Astrocyte (in vitro differentiated cells and primary cell): ENCODE measurements at regions not wholly inside any gene's neighbourhood (a gene's known extent, or its start where the extent isn't known, plus 50 kb on each side); places are given as distances from the start of the nearest gene placed in this dataset.
A peak's percentile ranks its signal among the peaks of the same experiment; 100 is the strongest.

Experiments used
- DNase-seq: peaks from one replicate; pipeline ENCODE4 v3.0.0-alpha.2; 2010; ENCODE audit warnings: low read depth
- FAIRE-seq: peaks from 2 replicates; lab custom pipeline; 2011; peaks lifted over from hg19 to GRCh38; lab: Jason Lieb, UNC
- H2AFZ ChIP-seq: 2 replicates; pipeline ENCODE4 v1.6.0; 2012; ENCODE audit warnings: low read depth, low read length, inconsistent platforms
- H3K27ac ChIP-seq: 2 replicates; pipeline ENCODE4 v1.5.1; 2011; ENCODE audit warnings: low read depth, low read length, inconsistent platforms
- H3K27me3 ChIP-seq: 2 replicates; pipeline ENCODE4 v1.6.0; 2011; ENCODE audit warnings: low read length, inconsistent platforms; ENCODE audit not compliant: insufficient read depth
- H3K36me3 ChIP-seq: 2 replicates; pipeline ENCODE4 v1.5.1; 2011; ENCODE audit warnings: low read length, inconsistent platforms; ENCODE audit not compliant: insufficient read depth
- H3K4me1 ChIP-seq: 2 replicates; pipeline ENCODE4 v1.5.1; 2011; ENCODE audit warnings: low read length, inconsistent platforms; ENCODE audit not compliant: insufficient read depth
- H3K4me2 ChIP-seq: 2 replicates; pipeline ENCODE4 v1.6.0; 2012; ENCODE audit warnings: low read length, inconsistent platforms
- H3K4me3 ChIP-seq: 2 replicates; pipeline ENCODE4 v1.5.1; 2011; ENCODE audit warnings: low read depth, mild to moderate bottlenecking, low read length, inconsistent platforms; ENCODE audit not compliant: insufficient read depth
- H3K79me2 ChIP-seq: 2 replicates; pipeline ENCODE4 v1.6.0; 2012; ENCODE audit warnings: mild to moderate bottlenecking, low read length, inconsistent platforms; ENCODE audit not compliant: insufficient read depth
- H3K9ac ChIP-seq: 2 replicates; pipeline ENCODE4 v1.6.0; 2012; ENCODE audit warnings: mild to moderate bottlenecking, low read length, inconsistent platforms
- H3K9me3 ChIP-seq: 2 replicates; pipeline ENCODE4 v1.5.1; 2012; ENCODE audit warnings: low read depth, mild to moderate bottlenecking, low read length, inconsistent platforms; ENCODE audit not compliant: insufficient read depth
- H4K20me1 ChIP-seq: 2 replicates; pipeline ENCODE4 v1.6.0; 2012; ENCODE audit warnings: low read length, inconsistent platforms; ENCODE audit not compliant: insufficient read depth
- H3K27ac Mint-ChIP-seq: one replicate; pipeline ENCODE4 v1.8.0; 2021; ENCODE audit warnings: mild to moderate bottlenecking, mixed read lengths; ENCODE audit not compliant: unreplicated experiment
- H3K27me3 Mint-ChIP-seq: one replicate; pipeline ENCODE4 v1.8.0; 2021; ENCODE audit warnings: low read depth, mixed read lengths; ENCODE audit not compliant: unreplicated experiment
- H3K36me3 Mint-ChIP-seq: one replicate; pipeline ENCODE4 v1.8.0; 2021; ENCODE audit warnings: low read depth, mixed read lengths; ENCODE audit not compliant: unreplicated experiment
- H3K4me1 Mint-ChIP-seq: one replicate; pipeline ENCODE4 v1.8.0; 2021; ENCODE audit warnings: low read depth, mixed read lengths; ENCODE audit not compliant: unreplicated experiment
- H3K4me3 Mint-ChIP-seq: one replicate; pipeline ENCODE4 v1.8.0; 2021; ENCODE audit warnings: mild to moderate bottlenecking, moderate library complexity, mixed read lengths; ENCODE audit not compliant: unreplicated experiment
- H3K9me3 Mint-ChIP-seq: one replicate; pipeline ENCODE4 v1.8.0; 2021; ENCODE audit warnings: mild to moderate bottlenecking, mixed read lengths; ENCODE audit not compliant: unreplicated experiment
- CTCF ChIP-seq: IDR thresholded peaks from 2 replicates; pipeline ENCODE4 v1.5.1; 2011; ENCODE audit warnings: low read depth, mild to moderate bottlenecking, inconsistent platforms, low read length, moderate library complexity; ENCODE audit not compliant: insufficient read depth
- EZH2 ChIP-seq: IDR thresholded peaks from 2 replicates; pipeline ENCODE4 v1.6.1; 2012; ENCODE audit warnings: mild to moderate bottlenecking, low read length, inconsistent platforms; ENCODE audit not compliant: insufficient read depth

GRCh38 chr3:177554895-177555759, 357.8 kb upstream of the TBL1XR1 start:
- Histone ChIP-seq H3K9ac (no peak overlapping the region), H2AFZ (peak overlapping the region; percentile 48), H3K27ac (no peak overlapping the region), H3K9me3 (no peaks in the 10 kb centered on the region), H3K79me2 (no peaks in the 10 kb centered on the region), H3K4me3 (no peak overlapping the region), H3K4me2 (peak overlapping the region; percentile 5), H3K27me3 (no peaks in the 10 kb centered on the region), H3K4me1 (no peaks in the 10 kb centered on the region), H4K20me1 (no peaks in the 10 kb centered on the region), H3K36me3 (no peaks in the 10 kb centered on the region)
- Mint-ChIP-seq H3K36me3 (no peaks in the 10 kb centered on the region), H3K27ac (peak overlapping the region; percentile 87), H3K4me3 (no peak overlapping the region), H3K4me1 (no peaks in the 10 kb centered on the region), H3K27me3 (peaks cover 2% of the 10 kb centered on the region), H3K9me3 (peaks cover 9% of the 10 kb centered on the region)
- TF ChIP-seq CTCF (no peak), EZH2 (no peak)
- DNase-seq (peak; percentile 87), FAIRE-seq (no peak)

- DNase-seq, result no peak
- H3K4me1 Mint-ChIP-seq, result no peaks in the 10 kb centered on the region
These were observed 360.3 kb upstream of the TBL1XR1 start for GRCh38 chr3:177557548-177557947.

More at GRCh38 chr3:177557548-177557947, 360.3 kb upstream of the TBL1XR1 start:
- FAIRE-seq, result no peak
- H3K9ac ChIP-seq, result no peak overlapping the region
- H3K4me3 Mint-ChIP-seq, result no peak overlapping the region
- H3K9me3 ChIP-seq, result no peaks in the 10 kb centered on the region
- no peaks in the 10 kb centered on the region for H3K36me3 ChIP-seq
- TF ChIP-seq EZH2 (no peak), CTCF (no peak)
- H3K27me3 ChIP-seq, result no peaks in the 10 kb centered on the region
- peaks cover 9% of the 10 kb centered on the region for H3K9me3 Mint-ChIP-seq
- no peak overlapping the region for H2AFZ ChIP-seq
- no peak overlapping the region for H3K4me3 ChIP-seq
- H4K20me1 ChIP-seq, result no peaks in the 10 kb centered on the region
- H3K36me3 Mint-ChIP-seq, result no peaks in the 10 kb centered on the region
- no peak overlapping the region for H3K27ac Mint-ChIP-seq
- H3K27me3 Mint-ChIP-seq, result no peaks in the 10 kb centered on the region
- H3K4me2 ChIP-seq, result no peak overlapping the region
- no peaks in the 10 kb centered on the region for H3K4me1 ChIP-seq
- no peak overlapping the region for H3K27ac ChIP-seq
- H3K79me2 ChIP-seq, result no peaks in the 10 kb centered on the region
